ENCODE measurements at regions not wholly inside any gene's neighbourhood (a gene's known extent, or its start where the extent isn't known, plus 50 kb on each side); places are given as distances from the start of the nearest gene placed in this dataset.

- TF ChIP-seq, protein P1, sequence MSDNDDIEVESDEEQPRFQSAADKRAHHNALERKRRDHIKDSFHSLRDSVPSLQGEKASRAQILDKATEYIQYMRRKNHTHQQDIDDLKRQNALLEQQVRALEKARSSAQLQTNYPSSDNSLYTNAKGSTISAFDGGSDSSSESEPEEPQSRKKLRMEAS (IDR thresholded peaks at IDR 0.05): no peak
- no peak for TF ChIP-seq NR2F2 (IDR thresholded peaks at IDR 0.05)
- TF ChIP-seq, protein P2, sequence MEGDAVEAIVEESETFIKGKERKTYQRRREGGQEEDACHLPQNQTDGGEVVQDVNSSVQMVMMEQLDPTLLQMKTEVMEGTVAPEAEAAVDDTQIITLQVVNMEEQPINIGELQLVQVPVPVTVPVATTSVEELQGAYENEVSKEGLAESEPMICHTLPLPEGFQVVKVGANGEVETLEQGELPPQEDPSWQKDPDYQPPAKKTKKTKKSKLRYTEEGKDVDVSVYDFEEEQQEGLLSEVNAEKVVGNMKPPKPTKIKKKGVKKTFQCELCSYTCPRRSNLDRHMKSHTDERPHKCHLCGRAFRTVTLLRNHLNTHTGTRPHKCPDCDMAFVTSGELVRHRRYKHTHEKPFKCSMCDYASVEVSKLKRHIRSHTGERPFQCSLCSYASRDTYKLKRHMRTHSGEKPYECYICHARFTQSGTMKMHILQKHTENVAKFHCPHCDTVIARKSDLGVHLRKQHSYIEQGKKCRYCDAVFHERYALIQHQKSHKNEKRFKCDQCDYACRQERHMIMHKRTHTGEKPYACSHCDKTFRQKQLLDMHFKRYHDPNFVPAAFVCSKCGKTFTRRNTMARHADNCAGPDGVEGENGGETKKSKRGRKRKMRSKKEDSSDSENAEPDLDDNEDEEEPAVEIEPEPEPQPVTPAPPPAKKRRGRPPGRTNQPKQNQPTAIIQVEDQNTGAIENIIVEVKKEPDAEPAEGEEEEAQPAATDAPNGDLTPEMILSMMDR (IDR thresholded peaks at IDR 0.05; ENCODE audit: low read depth, low read length, missing input control): no peak
- TF ChIP-seq RAD21 (IDR thresholded peaks at IDR 0.05): no peak
- no peak for TF ChIP-seq JUND (IDR thresholded peaks at IDR 0.05)
- TF ChIP-seq REST (IDR thresholded peaks at IDR 0.05): no peak
- no peak for TF ChIP-seq TAF1 (conservative IDR thresholded peaks at IDR 0.05)
- TF ChIP-seq, protein P3, sequence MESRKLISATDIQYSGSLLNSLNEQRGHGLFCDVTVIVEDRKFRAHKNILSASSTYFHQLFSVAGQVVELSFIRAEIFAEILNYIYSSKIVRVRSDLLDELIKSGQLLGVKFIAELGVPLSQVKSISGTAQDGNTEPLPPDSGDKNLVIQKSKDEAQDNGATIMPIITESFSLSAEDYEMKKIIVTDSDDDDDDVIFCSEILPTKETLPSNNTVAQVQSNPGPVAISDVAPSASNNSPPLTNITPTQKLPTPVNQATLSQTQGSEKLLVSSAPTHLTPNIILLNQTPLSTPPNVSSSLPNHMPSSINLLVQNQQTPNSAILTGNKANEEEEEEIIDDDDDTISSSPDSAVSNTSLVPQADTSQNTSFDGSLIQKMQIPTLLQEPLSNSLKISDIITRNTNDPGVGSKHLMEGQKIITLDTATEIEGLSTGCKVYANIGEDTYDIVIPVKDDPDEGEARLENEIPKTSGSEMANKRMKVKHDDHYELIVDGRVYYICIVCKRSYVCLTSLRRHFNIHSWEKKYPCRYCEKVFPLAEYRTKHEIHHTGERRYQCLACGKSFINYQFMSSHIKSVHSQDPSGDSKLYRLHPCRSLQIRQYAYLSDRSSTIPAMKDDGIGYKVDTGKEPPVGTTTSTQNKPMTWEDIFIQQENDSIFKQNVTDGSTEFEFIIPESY (IDR thresholded peaks at IDR 0.05): no peak
- no peak for TF ChIP-seq EGR1 (IDR thresholded peaks at IDR 0.05; ENCODE audit: low read depth in 2 of 2)
Measured at GRCh38 chr9:120261419-120261818, 318.5 kb downstream of the CDK5RAP2 start.

Measured in liver (tissue), 3 donors.